ENCODE measurements at regions not wholly inside any gene's neighbourhood (a gene's known extent, or its start where the extent isn't known, plus 50 kb on each side); places are given as distances from the start of the nearest gene placed in this dataset.

GRCh38 chr13:84430015-84430414 lies 547.7 kb upstream of the SLITRK1 start:
- DNase-seq (no peak), ATAC-seq (no peak)
- 54 to 62% methylated on average over 2 of the region's 2 CpGs for WGBS, 2 donors
- H3K4me3 ChIP-seq: no peak overlapping the region
- H3K4me1 ChIP-seq: no peaks in the 10 kb centered on the region
- H3K27me3 ChIP-seq: no peaks in the 10 kb centered on the region
- H3K27ac ChIP-seq: no peak overlapping the region
- no peak for TF ChIP-seq CTCF (IDR thresholded peaks at IDR 0.05)
- intact Hi-C loops (cut with DNase I): no loop called here
- peaks cover 0 to 9% (median 0%) of the 10 kb centered on the region in 11 donors for H3K9me3 ChIP-seq
- no peaks in the 10 kb centered on the region for H3K36me3 ChIP-seq

- WGBS, 2 donors: 58 to 68% methylated on average over 3 of the region's 3 CpGs
- no peak for ATAC-seq
These were observed 535.8 kb upstream of the SLITRK1 start for GRCh38 chr13:84418041-84418440.

GRCh38 chr13:84417416-84417815 lies 535.1 kb upstream of the SLITRK1 start:
- intact Hi-C loops (cut with DNase I): no loop called here
- no peaks in the 10 kb centered on the region for H3K36me3 ChIP-seq
- no peaks in the 10 kb centered on the region for H3K27me3 ChIP-seq
- no peaks in the 10 kb centered on the region for H3K4me1 ChIP-seq
- DNase-seq: no peak
- no peak for TF ChIP-seq CTCF (IDR thresholded peaks at IDR 0.05)
- no peak overlapping the region for H3K27ac ChIP-seq
- no peak for ATAC-seq
- 63 to 69% methylated on average over 1 of the region's 1 CpG for WGBS, 2 donors
- peaks cover 0 to 7% (median 0%) of the 10 kb centered on the region in 11 donors for H3K9me3 ChIP-seq
- no peak overlapping the region for H3K4me3 ChIP-seq

More at GRCh38 chr13:84418041-84418440, 535.8 kb upstream of the SLITRK1 start:
- no peaks in the 10 kb centered on the region for H3K36me3 ChIP-seq
- intact Hi-C loops (cut with DNase I): no loop called here
- no peak overlapping the region for H3K4me3 ChIP-seq
- peaks cover 0 to 7% (median 0%) of the 10 kb centered on the region in 11 donors for H3K9me3 ChIP-seq
- no peak overlapping the region for H3K27ac ChIP-seq
- no peak for DNase-seq
- H3K4me1 ChIP-seq: no peaks in the 10 kb centered on the region
- no peaks in the 10 kb centered on the region for H3K27me3 ChIP-seq
- TF ChIP-seq CTCF (IDR thresholded peaks at IDR 0.05): no peak

- Histone ChIP-seq H3K4me3 (no peak overlapping the region), H3K36me3 (no peaks in the 10 kb centered on the region), H3K27ac (no peak overlapping the region), H3K4me1 (no peaks in the 10 kb centered on the region), H3K9me3 (no peaks in the 10 kb centered on the region), H3K27me3 (no peaks in the 10 kb centered on the region)
- ATAC-seq (no peak), DNase-seq (no peak)
- 85 to 90% methylated on average over 2 of the region's 2 CpGs for WGBS, 2 donors
- intact Hi-C loops (cut with DNase I): no loop called here
- TF ChIP-seq CTCF (IDR thresholded peaks at IDR 0.05): no peak
These were observed 530.7 kb upstream of the SLITRK1 start for GRCh38 chr13:84413016-84413415.
